Stimulated activated memory B cell treated with anti-CD40 and anti-IgM and Interleukin-4, amounts not matched to agents 10 μg/mL and 1 μg/mL and 100 μg/mL, for 72 hours (primary cell): ENCODE measurements at regions not wholly inside any gene's neighbourhood (a gene's known extent, or its start where the extent isn't known, plus 50 kb on each side); places are given as distances from the start of the nearest gene placed in this dataset.
"Not testable (repeated sequence)": the region's sequence is repeated elsewhere in the genome, so short reads cannot be mapped to it uniquely, and the experiment has no call there.

Source experiments
- ATAC-seq: fragments of 150-1000 bp; cut with Tn5 transposase; 2 replicates; pipeline ENCODE4 v1.10.0; 2021
- H3K27ac Mint-ChIP-seq: one replicate; pipeline ENCODE4 v1.8.0; 2022; ENCODE audit warnings: mild to moderate bottlenecking, mixed read lengths
- H3K27me3 Mint-ChIP-seq: one replicate; pipeline ENCODE4 v1.8.0; 2022; ENCODE audit warnings: mixed read lengths
- H3K36me3 Mint-ChIP-seq: one replicate; pipeline ENCODE4 v1.8.0; 2022; ENCODE audit warnings: mixed read lengths
- H3K4me1 Mint-ChIP-seq: one replicate; pipeline ENCODE4 v1.8.0; 2022; ENCODE audit warnings: mixed read lengths
- H3K4me3 Mint-ChIP-seq: one replicate; pipeline ENCODE4 v1.8.0; 2022; ENCODE audit warnings: mild to moderate bottlenecking, moderate library complexity, mixed read lengths
- H3K9me3 Mint-ChIP-seq: one replicate; pipeline ENCODE4 v1.8.0; 2022; ENCODE audit warnings: mixed read lengths

DNA sequence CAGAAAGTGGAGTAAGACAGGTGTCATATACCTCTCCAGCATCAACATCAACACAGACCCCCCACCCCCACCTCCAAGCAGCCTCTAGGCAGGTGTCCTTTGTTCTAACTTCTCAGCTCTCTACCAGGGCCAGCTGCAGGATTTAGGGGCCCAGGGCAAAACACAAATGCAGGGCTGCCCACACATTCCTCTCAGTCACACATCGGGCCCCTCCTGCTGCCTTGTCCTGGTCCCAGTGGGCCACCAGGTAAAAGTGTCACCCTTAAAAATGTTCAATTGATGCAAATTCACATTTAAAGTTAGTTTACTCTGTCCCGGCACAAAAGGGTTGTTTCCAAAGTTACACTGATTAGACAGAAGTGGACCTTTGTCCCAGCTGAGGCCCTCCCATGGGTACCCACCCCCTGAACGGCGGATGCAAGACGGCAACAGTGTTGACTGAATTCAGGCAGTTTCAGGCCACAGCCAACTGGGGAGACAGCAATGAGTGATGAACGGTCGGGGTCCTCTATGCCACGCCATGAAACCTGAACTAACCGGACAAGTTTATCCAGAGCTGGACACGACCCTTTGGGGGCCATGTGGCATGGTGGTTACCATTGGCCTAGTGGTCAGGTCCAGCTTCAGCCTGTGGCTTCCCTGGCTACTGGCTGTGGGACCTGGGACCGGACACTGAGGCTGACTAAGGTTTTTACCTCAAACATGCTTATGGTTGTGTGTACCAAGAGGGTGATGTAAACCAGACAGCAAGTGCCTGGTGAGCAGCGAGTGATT lies 52.2 kb upstream of the UNC93A start:
- peaks cover 42% of the 10 kb centered on the region for H3K27me3 Mint-ChIP-seq

DNA sequence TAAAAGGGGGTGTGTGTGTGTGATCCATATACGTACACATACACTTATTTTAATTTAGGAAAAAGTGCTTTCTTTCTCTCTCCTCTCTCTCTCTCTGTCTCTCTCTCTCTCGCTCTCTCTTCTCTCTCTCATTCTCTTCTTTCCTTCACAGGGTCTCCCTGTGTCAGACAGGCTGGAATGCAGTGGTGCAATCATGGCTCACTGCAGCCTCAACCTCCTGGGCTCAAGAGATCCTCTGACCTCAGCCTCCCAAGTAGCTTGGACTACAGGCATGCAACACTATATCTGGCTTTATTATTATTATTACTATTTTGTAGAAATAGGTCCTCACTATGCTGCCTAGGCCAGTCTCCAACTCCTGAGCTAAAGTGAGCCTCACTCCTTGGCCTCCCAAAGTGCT lies 51.6 kb upstream of the UNC93A start:
- H3K4me1 Mint-ChIP-seq, result not testable (repeated sequence)

More for the DNA sequence above, 52.2 kb upstream of the UNC93A start:
- no peak overlapping the region for H3K27ac Mint-ChIP-seq
- no peaks in the 10 kb centered on the region for H3K9me3 Mint-ChIP-seq
- H3K4me3 Mint-ChIP-seq, result no peak overlapping the region
- no peaks in the 10 kb centered on the region for H3K36me3 Mint-ChIP-seq
- no peaks in the 10 kb centered on the region for H3K4me1 Mint-ChIP-seq
- ATAC-seq, result no peak

DNA sequence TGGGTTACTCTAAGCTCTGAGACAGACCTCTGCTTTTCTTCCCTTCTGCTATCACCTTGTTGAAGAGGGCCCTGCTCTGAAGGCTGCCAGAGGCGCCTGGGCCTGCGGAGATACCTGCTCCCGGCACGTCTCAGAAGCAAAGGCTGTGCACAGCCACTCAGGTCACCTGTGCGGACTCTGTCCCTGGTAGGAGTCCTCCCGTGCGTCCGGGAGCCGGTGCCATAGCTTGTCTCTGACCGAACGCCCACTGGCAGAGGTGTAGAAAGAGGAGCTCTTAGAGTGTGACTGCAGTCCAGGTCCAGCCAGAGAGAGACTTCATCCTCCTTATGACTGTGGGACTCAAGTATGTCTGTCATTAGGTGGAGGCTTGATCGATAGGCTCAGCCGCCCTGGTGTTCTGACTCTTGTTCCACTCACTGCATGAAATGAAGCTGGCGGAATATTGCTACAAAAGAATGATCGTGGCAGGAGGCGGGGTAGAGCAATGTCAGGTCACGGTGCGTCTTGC lies 51.0 kb upstream of the UNC93A start:
- H3K27me3 Mint-ChIP-seq, result peaks cover 31% of the 10 kb centered on the region
- no peak overlapping the region for H3K27ac Mint-ChIP-seq
- no peaks in the 10 kb centered on the region for H3K36me3 Mint-ChIP-seq
- peaks cover 7% of the 10 kb centered on the region for H3K4me1 Mint-ChIP-seq
- no peaks in the 10 kb centered on the region for H3K9me3 Mint-ChIP-seq
- no peak for ATAC-seq
- H3K4me3 Mint-ChIP-seq, result no peak overlapping the region

More for the DNA sequence above, 51.6 kb upstream of the UNC93A start:
- H3K27me3 Mint-ChIP-seq, result peaks cover 37% of the 10 kb centered on the region
- not testable (repeated sequence) for ATAC-seq, H3K36me3 Mint-ChIP-seq, H3K4me3 Mint-ChIP-seq, H3K27ac Mint-ChIP-seq, H3K9me3 Mint-ChIP-seq
